ENCODE measurements at regions not wholly inside any gene's neighbourhood (a gene's known extent, or its start where the extent isn't known, plus 50 kb on each side); places are given as distances from the start of the nearest gene placed in this dataset.
"Not testable (repeated sequence)": the region's sequence is repeated elsewhere in the genome, so short reads cannot be mapped to it uniquely, and the experiment has no call there.

- peak; percentile 41 for DNase-seq (ENCODE audit: low spot score)
Observed at GRCh38 chr22:15772337-15772736, 82.5 kb downstream of the POTEH start.

- not testable (repeated sequence) for DNase-seq (ENCODE audit: low spot score)
Observed at GRCh38 chr22:15775118-15775517, 85.3 kb downstream of the POTEH start.

GRCh38 chr22:15775670-15776669 is 86.1 kb downstream of the POTEH start:
- peak; percentile 40 for DNase-seq (ENCODE audit: low spot score)

GRCh38 chr22:15776727-15777126 is 86.9 kb downstream of the POTEH start:
- not testable (repeated sequence) for DNase-seq (ENCODE audit: low spot score)

GRCh38 chr22:15777150-15777549 is 87.3 kb downstream of the POTEH start:
- DNase-seq (ENCODE audit: low spot score), result not testable (repeated sequence)

- not testable (repeated sequence) for DNase-seq (ENCODE audit: low spot score)
Observed at GRCh38 chr22:15777557-15777956, 87.7 kb downstream of the POTEH start.

- DNase-seq (ENCODE audit: low spot score), result not testable (repeated sequence)
Observed at GRCh38 chr22:15778366-15778765, 88.5 kb downstream of the POTEH start.

DNA sequence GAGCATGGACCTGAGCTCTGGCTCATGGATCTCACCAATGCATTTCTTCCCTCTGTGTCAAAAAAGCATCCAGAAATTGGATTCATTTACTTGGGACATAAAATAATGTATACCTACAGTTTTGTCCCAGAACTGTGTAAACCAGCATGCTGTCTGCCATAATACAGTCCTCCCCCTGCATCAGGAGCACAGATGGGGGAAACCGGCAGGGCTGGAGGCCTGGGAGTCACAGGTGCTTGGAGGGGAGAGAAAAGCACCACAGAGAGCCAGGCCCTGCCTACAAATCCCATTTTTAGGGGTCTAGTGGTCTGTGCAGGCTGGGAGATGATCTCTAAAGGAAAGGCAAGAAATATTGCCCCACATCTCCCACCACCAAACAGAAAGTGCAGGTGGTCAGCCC is 91.8 kb downstream of the POTEH start:
- not testable (repeated sequence) for DNase-seq (ENCODE audit: low spot score)

DNA sequence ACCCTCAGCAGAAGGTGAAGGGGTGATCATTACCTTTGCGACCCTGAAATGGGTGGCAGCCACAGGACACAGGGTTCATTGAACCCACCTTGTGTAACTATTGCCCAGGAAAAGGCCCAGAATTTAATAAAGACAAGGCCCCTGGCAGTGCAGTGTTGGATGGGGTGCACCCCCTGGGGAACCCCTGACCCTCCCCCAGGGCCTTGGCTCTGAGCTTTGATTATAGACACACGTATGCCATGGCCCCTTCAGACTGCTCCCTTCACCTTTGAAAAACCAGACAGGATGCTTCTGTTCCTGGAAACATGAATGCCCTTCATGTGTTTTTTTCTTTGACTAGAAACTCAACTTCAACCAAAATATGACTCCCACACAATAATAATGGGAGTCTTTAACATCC is 93.1 kb downstream of the POTEH start:
- not testable (repeated sequence) for DNase-seq (ENCODE audit: low spot score)

DNA sequence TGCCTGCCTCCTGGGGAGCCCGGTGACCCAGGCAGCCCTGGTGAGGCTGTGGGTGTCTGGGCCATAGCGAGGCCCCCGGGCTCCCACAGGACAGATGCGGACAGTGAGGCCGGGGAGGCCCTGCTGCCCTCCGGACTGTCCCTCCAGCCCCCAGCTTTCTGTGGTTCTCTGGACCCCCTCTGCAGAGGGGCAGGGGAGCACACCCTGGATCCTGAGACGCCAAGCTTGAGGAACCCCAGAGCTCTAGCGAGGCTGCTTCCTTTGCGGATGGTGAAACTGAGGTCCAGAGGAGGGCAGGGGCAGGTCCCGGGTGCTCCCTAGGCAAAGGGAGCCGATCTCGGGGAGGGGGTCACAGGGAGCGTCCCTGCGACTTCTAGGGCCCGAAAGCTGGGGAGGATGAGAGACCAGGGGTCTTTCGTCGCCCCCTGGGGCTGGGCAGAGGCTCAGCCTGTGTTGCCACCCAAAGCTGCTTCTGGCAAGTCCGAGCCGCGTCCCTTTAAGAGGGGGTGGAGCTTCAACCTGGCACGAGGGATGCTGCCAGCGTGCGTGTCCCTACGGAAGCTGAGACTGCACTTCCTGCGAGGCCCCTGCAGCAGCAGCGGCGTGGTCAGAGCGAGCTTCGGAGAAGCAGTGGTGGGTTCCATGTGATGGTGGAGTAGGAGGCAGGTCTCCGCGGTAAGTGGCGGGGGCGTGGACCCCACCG is 94.7 kb downstream of the POTEH start:
- DNase-seq (ENCODE audit: low spot score), result not testable (repeated sequence)

DNA sequence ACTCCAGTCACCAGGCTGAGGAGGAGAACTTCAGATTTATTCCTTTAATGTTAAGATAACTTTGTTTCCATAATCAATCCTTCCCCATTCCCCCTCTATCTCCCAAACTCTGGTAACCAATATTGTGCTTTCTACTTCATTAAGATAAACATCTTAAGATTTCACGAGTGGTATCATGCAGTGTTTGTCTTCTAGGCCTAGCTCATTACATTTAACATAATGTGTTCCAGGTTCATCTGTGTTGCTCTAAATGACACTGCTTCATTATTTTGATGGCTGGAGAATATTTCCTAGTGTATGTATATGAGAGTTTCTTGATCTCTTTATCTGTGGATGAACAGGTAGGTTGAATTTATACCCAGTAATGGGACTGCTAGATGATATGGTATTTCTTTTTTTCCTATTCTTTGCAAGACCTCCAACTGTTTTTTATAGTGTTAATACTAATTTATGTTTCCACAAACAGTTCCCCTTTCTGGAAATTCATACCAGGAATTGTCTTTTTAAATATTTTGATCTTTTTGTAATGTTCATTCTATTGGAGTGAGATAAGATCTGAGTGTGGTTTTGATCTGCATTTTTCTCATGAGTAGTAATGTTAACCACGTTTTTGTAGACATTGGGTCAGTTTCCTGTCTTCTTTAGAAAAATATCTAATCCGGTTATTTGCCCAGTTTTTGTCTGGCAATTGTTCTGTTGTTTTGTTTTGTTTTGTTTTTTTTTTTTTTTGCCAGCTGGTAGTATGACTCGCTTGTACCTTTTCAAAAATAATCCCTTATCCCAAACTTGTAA is 97.3 kb downstream of the POTEH start:
- DNase-seq (ENCODE audit: low spot score), result not testable (repeated sequence)

DNA sequence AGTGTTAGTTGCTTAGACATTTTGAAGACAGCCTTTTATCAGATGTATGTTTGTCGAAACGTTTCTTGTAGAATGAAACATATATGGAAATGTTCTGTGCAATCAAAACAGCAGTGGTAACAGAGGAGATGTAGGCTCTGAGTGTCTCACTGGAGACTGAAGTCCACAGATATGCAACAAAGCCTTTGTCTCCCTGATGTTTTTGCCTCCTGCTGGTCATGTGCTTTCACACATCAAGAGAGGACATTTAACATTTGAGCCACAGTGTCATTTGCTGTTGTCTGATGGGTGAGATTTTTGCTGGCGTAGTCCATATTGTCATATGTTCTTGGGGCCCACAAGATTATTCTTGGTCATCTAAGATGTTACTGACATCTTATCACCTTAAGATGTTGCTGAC is 101.7 kb downstream of the POTEH start:
- DNase-seq (ENCODE audit: low spot score), result not testable (repeated sequence)

DNA sequence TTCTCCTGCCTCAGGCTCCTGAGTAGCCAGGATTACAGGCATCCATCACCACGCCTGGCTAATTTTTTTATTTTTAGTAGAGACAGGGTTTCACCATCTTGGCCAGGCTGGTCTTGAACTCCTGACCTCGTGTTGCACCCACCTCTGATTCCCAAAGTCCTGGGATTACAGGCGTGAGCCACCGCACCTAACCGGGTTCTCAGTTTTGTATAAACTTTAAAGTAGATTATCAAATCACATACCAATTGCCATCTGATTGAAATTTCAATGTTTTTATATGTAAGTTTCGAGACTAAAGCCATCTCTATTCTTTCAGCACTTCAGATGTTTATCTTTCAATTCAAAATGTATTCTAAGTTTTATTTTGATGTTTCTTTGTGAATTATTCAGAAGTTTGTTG is 110.1 kb downstream of the POTEH start:
- not testable (repeated sequence) for DNase-seq (ENCODE audit: low spot score)

- not testable (repeated sequence) for DNase-seq (ENCODE audit: low spot score)
Observed at GRCh38 chr22:15811141-15811540, 121.3 kb downstream of the POTEH start.

GRCh38 chr22:15815783-15816182 is 126.0 kb downstream of the POTEH start:
- DNase-seq (ENCODE audit: low spot score), result not testable (repeated sequence)

DNA sequence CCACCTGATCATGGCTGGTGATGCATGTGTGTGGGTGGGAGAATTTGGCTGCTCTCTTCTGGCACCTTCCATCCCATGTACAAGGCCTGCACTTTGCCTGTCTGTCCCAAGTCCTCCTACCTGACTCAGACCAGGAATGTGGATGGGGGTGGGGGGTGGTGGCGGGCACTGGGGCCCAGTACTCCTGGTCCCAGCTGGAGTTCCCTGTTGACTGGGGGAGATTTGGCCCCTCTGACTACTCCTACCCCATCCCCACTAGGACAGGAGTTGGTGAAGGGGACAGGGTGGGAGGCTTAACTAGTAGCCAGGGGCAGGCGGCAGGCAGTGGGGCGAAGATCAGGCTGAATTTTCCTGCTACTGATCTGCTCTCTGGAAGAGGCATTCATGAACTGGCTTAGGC is 126.6 kb downstream of the POTEH start:
- not testable (repeated sequence) for DNase-seq (ENCODE audit: low spot score)

DNA sequence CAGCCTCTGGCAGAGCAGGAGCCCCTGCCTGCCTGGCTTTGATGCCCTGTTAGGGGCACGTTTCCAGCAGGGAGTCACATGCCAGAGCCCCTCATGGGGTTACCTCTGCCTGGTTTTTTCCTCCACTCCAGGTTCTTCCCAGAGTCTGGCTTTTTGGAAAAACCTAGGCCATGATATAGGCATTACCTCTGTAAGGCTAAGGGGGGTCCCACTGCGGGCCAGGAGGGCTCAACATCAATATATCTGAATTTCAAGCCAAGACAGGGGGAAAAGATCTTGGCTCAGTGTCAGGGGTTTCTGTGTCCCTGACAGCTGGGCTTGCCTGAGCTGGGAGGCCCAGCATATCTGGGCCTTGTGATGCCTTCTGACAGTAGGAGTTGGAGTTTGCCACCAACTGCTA is 127.4 kb downstream of the POTEH start:
- not testable (repeated sequence) for DNase-seq (ENCODE audit: low spot score)

GRCh38 chr22:15819886-15820285 is 130.1 kb downstream of the POTEH start:
- DNase-seq (ENCODE audit: low spot score), result not testable (repeated sequence)

DNA sequence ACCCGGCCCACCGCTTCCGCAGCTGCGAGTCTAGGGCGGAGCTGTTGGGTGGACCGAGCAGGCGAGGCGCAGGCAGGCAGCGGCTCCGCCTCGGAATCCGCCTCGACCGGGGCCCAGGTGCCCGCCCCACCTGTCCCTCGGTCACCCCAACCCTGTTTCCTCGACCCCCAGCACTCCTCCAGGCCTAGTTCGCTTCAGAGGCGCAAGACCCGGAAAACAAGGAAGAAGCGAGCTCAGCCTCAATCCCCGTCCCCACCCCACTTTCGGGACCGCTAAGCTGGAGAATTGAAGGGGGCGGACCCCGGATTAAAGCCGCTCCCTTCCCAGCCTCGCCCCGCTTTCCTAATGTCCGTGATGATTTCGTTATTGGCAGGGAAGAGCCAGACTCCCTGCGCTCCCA is 131.3 kb downstream of the POTEH start:
- not testable (repeated sequence) for DNase-seq (ENCODE audit: low spot score)

DNA sequence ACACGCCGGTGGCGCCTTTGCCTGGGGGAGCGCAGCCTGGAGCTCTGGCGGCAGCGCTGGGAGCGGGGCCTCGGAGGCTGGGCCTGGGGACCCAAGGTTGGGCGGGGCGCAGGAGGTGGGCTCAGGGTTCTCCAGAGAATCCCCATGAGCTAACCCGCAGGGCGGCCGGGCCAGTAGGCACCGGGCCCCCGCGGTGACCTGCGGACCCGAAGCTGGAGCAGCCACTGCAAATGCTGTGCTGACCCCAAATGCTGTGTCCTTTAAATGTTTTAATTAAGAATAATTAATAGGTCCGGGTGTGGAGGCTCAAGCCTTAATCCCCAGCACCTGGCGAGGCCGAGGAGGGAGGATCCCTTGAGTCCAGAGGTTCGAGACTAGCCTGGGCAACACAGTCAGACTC is 132.2 kb downstream of the POTEH start:
- DNase-seq (ENCODE audit: low spot score), result not testable (repeated sequence)

- not testable (repeated sequence) for DNase-seq (ENCODE audit: low spot score)
Observed at GRCh38 chr22:15823178-15823577, 133.4 kb downstream of the POTEH start.

- DNase-seq (ENCODE audit: low spot score), result not testable (repeated sequence)
Observed at GRCh38 chr22:15832235-15832634, 142.4 kb downstream of the POTEH start.

All from ureter (tissue), 1 donor.